ENCODE measurements at regions not wholly inside any gene's neighbourhood (a gene's known extent, or its start where the extent isn't known, plus 50 kb on each side); places are given as distances from the start of the nearest gene placed in this dataset.

DNA sequence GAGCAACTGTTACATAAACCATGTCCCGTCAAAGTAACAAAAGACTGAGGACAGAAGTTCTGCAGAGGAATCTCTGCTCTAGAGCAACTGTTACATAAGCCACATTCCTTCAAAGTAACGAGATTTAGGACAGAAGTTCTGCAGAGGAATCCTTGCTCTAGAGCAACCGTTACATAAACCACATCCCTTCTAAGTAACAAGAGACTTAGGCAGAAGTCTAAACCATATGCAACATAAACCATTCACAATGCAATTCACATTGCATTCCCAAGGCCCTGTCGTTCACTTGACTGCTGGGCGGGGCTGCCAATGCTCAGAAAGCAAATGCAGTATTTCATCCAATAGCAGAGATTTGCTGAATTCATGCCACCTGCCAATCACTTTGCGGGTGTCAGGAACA is 124.4 kb upstream of the PUDP start:
- no peaks in the 10 kb centered on the region for H3K79me2 ChIP-seq (ENCODE audit: low read depth)
- H3F3A ChIP-seq (ENCODE audit: insufficient read depth, low read depth) = no peaks in the 10 kb centered on the region
- no TSS peak for BruUV-seq (replicated peaks)
- H3K9me2 ChIP-seq (ENCODE audit: insufficient read depth) = no peaks in the 10 kb centered on the region
- TF ChIP-seq, protein P1, sequence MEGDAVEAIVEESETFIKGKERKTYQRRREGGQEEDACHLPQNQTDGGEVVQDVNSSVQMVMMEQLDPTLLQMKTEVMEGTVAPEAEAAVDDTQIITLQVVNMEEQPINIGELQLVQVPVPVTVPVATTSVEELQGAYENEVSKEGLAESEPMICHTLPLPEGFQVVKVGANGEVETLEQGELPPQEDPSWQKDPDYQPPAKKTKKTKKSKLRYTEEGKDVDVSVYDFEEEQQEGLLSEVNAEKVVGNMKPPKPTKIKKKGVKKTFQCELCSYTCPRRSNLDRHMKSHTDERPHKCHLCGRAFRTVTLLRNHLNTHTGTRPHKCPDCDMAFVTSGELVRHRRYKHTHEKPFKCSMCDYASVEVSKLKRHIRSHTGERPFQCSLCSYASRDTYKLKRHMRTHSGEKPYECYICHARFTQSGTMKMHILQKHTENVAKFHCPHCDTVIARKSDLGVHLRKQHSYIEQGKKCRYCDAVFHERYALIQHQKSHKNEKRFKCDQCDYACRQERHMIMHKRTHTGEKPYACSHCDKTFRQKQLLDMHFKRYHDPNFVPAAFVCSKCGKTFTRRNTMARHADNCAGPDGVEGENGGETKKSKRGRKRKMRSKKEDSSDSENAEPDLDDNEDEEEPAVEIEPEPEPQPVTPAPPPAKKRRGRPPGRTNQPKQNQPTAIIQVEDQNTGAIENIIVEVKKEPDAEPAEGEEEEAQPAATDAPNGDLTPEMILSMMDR (conservative IDR thresholded peaks at IDR 0.05) = no peak
- no peak for TF ChIP-seq EZH2 (IDR thresholded peaks at IDR 0.05; ENCODE audit: low read depth)
- CTCF ChIA-PET = no interaction called here
- H3K4me1 ChIP-seq (replicated peaks; ENCODE audit: insufficient read depth) = no peaks in the 10 kb centered on the region
- H3K27me3 ChIP-seq (ENCODE audit: insufficient read depth, low read depth) = no peaks in the 10 kb centered on the region
- no peak overlapping the region for H2AFZ ChIP-seq
- no peak overlapping the region for H3K27ac ChIP-seq
- H3K9me3 ChIP-seq (ENCODE audit: insufficient read depth, low read depth) = no peaks in the 10 kb centered on the region
- POLR2A ChIA-PET (ENCODE audit: unreplicated experiment) = no interaction called here
- no peak overlapping the region for H3K4me2 ChIP-seq
- H4K20me1 ChIP-seq (ENCODE audit: insufficient read depth) = no peaks in the 10 kb centered on the region
- intact Hi-C loops (cut with micrococcal nuclease; ENCODE audit: unreplicated experiment) = no loop called here
- no peak for DNase-seq
- no peak overlapping the region for H3K4me3 ChIP-seq
- no peaks in the 10 kb centered on the region for H3K36me3 ChIP-seq (ENCODE audit: low read depth)

DNA sequence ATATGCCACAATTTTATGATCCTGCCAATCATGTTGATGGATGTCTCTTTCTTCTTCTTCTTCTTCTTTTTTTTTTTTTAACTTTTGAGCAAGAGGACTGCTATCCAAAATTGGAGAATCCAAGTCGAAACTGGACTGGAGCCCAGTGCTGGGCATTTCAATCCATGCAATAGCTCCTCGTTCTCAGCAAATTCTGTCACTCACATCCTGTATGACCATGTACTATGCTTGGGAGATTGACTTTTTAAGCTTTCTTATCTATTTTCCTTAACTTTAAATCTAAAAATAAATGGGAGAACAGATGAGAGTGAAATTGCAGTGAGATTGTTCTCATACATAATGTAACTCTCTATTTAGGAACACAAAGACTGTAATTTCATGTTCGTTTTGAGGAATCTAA is 123.0 kb upstream of the PUDP start:
- no peak overlapping the region for H3K4me3 ChIP-seq
- H3K79me2 ChIP-seq (ENCODE audit: low read depth) = no peaks in the 10 kb centered on the region
- DNase-seq = no peak
- intact Hi-C loops (cut with micrococcal nuclease; ENCODE audit: unreplicated experiment) = no loop called here
- H3K27me3 ChIP-seq (ENCODE audit: insufficient read depth, low read depth) = no peaks in the 10 kb centered on the region
- H3K4me2 ChIP-seq = no peak overlapping the region
- no peaks in the 10 kb centered on the region for H3F3A ChIP-seq (ENCODE audit: insufficient read depth, low read depth)
- H3K9me3 ChIP-seq (ENCODE audit: insufficient read depth, low read depth) = no peaks in the 10 kb centered on the region
- H3K36me3 ChIP-seq (ENCODE audit: low read depth) = no peaks in the 10 kb centered on the region
- POLR2A ChIA-PET (ENCODE audit: unreplicated experiment) = no interaction called here
- H3K27ac ChIP-seq = no peak overlapping the region
- H2AFZ ChIP-seq = no peak overlapping the region
- TF ChIP-seq EZH2 (IDR thresholded peaks at IDR 0.05; ENCODE audit: low read depth) = no peak
- TF ChIP-seq, protein P1 (conservative IDR thresholded peaks at IDR 0.05) = no peak
- no peaks in the 10 kb centered on the region for H3K9me2 ChIP-seq (ENCODE audit: insufficient read depth)
- no TSS peak for BruUV-seq (replicated peaks)
- CTCF ChIA-PET = no interaction called here
- H3K4me1 ChIP-seq (replicated peaks; ENCODE audit: insufficient read depth) = no peaks in the 10 kb centered on the region
- no peaks in the 10 kb centered on the region for H4K20me1 ChIP-seq (ENCODE audit: insufficient read depth)

DNA sequence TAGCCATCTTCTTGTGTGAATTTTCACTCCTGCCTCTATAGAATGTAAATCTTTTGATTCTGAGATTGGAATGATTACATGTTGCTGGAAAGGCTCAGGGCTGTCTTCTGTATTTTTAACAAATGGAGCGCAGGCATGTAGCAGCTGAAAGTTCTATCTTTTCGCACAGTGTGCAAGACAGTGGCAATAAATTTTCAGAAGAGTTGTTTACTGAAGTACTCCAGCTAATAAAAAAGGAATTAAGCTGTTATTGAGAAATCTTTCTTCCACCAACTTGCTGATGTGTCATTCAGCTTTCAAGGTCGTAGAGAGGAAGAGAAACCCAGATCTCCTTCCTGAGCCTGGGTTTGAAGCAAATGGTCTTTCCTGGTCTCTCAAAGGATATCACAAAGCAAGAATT is 122.0 kb upstream of the PUDP start:
- Histone ChIP-seq H2AFZ (no peak overlapping the region), H3K36me3 (ENCODE audit: low read depth) (no peaks in the 10 kb centered on the region), H3K79me2 (ENCODE audit: low read depth) (no peaks in the 10 kb centered on the region), H3F3A (ENCODE audit: insufficient read depth, low read depth) (no peaks in the 10 kb centered on the region), H3K4me3 (no peak overlapping the region), H3K27me3 (ENCODE audit: insufficient read depth, low read depth) (no peaks in the 10 kb centered on the region), H3K9me3 (ENCODE audit: insufficient read depth, low read depth) (no peaks in the 10 kb centered on the region), H3K9me2 (ENCODE audit: insufficient read depth) (no peaks in the 10 kb centered on the region), H3K4me2 (no peak overlapping the region), H3K4me1 (replicated peaks; ENCODE audit: insufficient read depth) (no peaks in the 10 kb centered on the region), H3K27ac (no peak overlapping the region), H4K20me1 (ENCODE audit: insufficient read depth) (no peaks in the 10 kb centered on the region)
- TF ChIP-seq, protein P1 (conservative IDR thresholded peaks at IDR 0.05) = no peak
- TF ChIP-seq EZH2 (IDR thresholded peaks at IDR 0.05; ENCODE audit: low read depth) = no peak
- intact Hi-C loops (cut with micrococcal nuclease; ENCODE audit: unreplicated experiment) = no loop called here
- CTCF ChIA-PET = no interaction called here
- POLR2A ChIA-PET (ENCODE audit: unreplicated experiment) = no interaction called here
- no TSS peak for BruUV-seq (replicated peaks)
- DNase-seq = no peak
